Nephron (organoid): ENCODE measurements at regions not wholly inside any gene's neighbourhood (a gene's known extent, or its start where the extent isn't known, plus 50 kb on each side); places are given as distances from the start of the nearest gene placed in this dataset.

Source experiments
- H3K27ac Mint-ChIP-seq, 3 experiments: 2 replicates each; pipeline ENCODE4 v1.8.0; 2020; ENCODE audit warnings: mixed read lengths in 3 of 3, mild to moderate bottlenecking in 2 of 3, moderate library complexity in 1 of 3
- H3K27me3 Mint-ChIP-seq: 2 replicates; pipeline ENCODE4 v1.8.0; 2021; ENCODE audit warnings: low read depth, mild to moderate bottlenecking, moderate library complexity, mixed read lengths
- H3K36me3 Mint-ChIP-seq: 2 replicates; pipeline ENCODE4 v1.8.0; 2020; ENCODE audit warnings: low read depth, mixed read lengths
- H3K4me1 Mint-ChIP-seq: 2 replicates; pipeline ENCODE4 v1.8.0; 2020; ENCODE audit warnings: mixed read lengths
- H3K4me3 Mint-ChIP-seq, 3 experiments: 2 replicates each; pipeline ENCODE4 v1.8.0; 2020; ENCODE audit warnings: mild to moderate bottlenecking in 3 of 3, mixed read lengths in 3 of 3, moderate library complexity in 2 of 3
- H3K9me3 Mint-ChIP-seq: 2 replicates; pipeline ENCODE4 v1.8.0; 2020; ENCODE audit warnings: mixed read lengths
- CTCF ChIP-seq, 3 experiments: fragments of 200-600 bp; sonication (generic); IDR thresholded peaks; one replicate each; pipeline ENCODE4 v1.5.0; 2021; ENCODE audit warnings: antibody characterized with exemption in 3 of 3; ENCODE audit not compliant: unreplicated experiment in 3 of 3

- TF ChIP-seq CTCF (IDR thresholded peaks at IDR 0.05; ENCODE audit: unreplicated experiment in 3 of 3), result no peak
- Mint-ChIP-seq H3K27me3 (peaks cover 3% of the 10 kb centered on the region), H3K9me3 (no peaks in the 10 kb centered on the region), H3K27ac (peak overlapping the region in 2 of 3 experiments; percentile 39 to 99), H3K4me3 (no peak overlapping the region), H3K4me1 (peaks cover 29% of the 10 kb centered on the region), H3K36me3 (no peaks in the 10 kb centered on the region)
Measured at GRCh38 chr19:28834996-28835395, 378.0 kb downstream of the UQCRFS1 start.

- Mint-ChIP-seq H3K36me3 (no peaks in the 10 kb centered on the region), H3K4me1 (peaks cover 13% of the 10 kb centered on the region), H3K9me3 (no peaks in the 10 kb centered on the region), H3K27me3 (peaks cover 6% of the 10 kb centered on the region), H3K27ac (no peak overlapping the region), H3K4me3 (no peak overlapping the region)
- no peak for TF ChIP-seq CTCF (IDR thresholded peaks at IDR 0.05; ENCODE audit: unreplicated experiment in 3 of 3)
Measured at GRCh38 chr19:28831462-28831861, 381.5 kb downstream of the UQCRFS1 start.

- no peak for TF ChIP-seq CTCF (IDR thresholded peaks at IDR 0.05; ENCODE audit: unreplicated experiment in 3 of 3)
- peaks cover 6% of the 10 kb centered on the region for H3K27me3 Mint-ChIP-seq
- peaks cover under 1% of the 10 kb centered on the region for H3K4me1 Mint-ChIP-seq
- no peaks in the 10 kb centered on the region for H3K9me3 Mint-ChIP-seq
- no peak overlapping the region for H3K4me3 Mint-ChIP-seq
- H3K36me3 Mint-ChIP-seq, result no peaks in the 10 kb centered on the region
- no peak overlapping the region for H3K27ac Mint-ChIP-seq
Measured at GRCh38 chr19:28829762-28830161, 383.2 kb downstream of the UQCRFS1 start.

- Mint-ChIP-seq H3K27me3 (peaks cover 6% of the 10 kb centered on the region), H3K9me3 (no peaks in the 10 kb centered on the region), H3K27ac (no peak overlapping the region), H3K36me3 (no peaks in the 10 kb centered on the region), H3K4me3 (no peak overlapping the region), H3K4me1 (no peaks in the 10 kb centered on the region)
- TF ChIP-seq CTCF (IDR thresholded peaks at IDR 0.05; ENCODE audit: unreplicated experiment in 3 of 3), result no peak
Measured at GRCh38 chr19:28829359-28829758, 383.6 kb downstream of the UQCRFS1 start.

GRCh38 chr19:28828276-28828870 lies 384.6 kb downstream of the UQCRFS1 start:
- TF ChIP-seq CTCF (IDR thresholded peaks at IDR 0.05; ENCODE audit: unreplicated experiment in 3 of 3), result no peak
- H3K4me3 Mint-ChIP-seq, result no peak overlapping the region
- H3K27me3 Mint-ChIP-seq, result peaks cover 4% of the 10 kb centered on the region
- H3K27ac Mint-ChIP-seq, result no peak overlapping the region
- H3K9me3 Mint-ChIP-seq, result no peaks in the 10 kb centered on the region
- H3K36me3 Mint-ChIP-seq, result no peaks in the 10 kb centered on the region
- H3K4me1 Mint-ChIP-seq, result no peaks in the 10 kb centered on the region

- no peak for TF ChIP-seq CTCF (IDR thresholded peaks at IDR 0.05; ENCODE audit: unreplicated experiment in 3 of 3)
- H3K36me3 Mint-ChIP-seq, result no peaks in the 10 kb centered on the region
- no peak overlapping the region for H3K4me3 Mint-ChIP-seq
- H3K27ac Mint-ChIP-seq, result no peak overlapping the region
- peaks cover 4% of the 10 kb centered on the region for H3K27me3 Mint-ChIP-seq
- no peaks in the 10 kb centered on the region for H3K9me3 Mint-ChIP-seq
- no peaks in the 10 kb centered on the region for H3K4me1 Mint-ChIP-seq
Measured at GRCh38 chr19:28827382-28827781, 385.6 kb downstream of the UQCRFS1 start.
